Gastroesophageal sphincter (tissue), 4 donors: ENCODE measurements at regions not wholly inside any gene's neighbourhood (a gene's known extent, or its start where the extent isn't known, plus 50 kb on each side); places are given as distances from the start of the nearest gene placed in this dataset.

Experiments used
- ATAC-seq: fragments of 150-250 bp; one replicate; pipeline ENCODE4 v1.9.1; 2016; ENCODE audit warnings: mild to moderate bottlenecking, moderate library complexity
- H3K27ac ChIP-seq, 4 donors: fragments of 200-600 bp; sonication (generic) in 3 of 4; 1 replicate in 3 of 4; 2 replicates in 1 of 4; pipeline ENCODE4 v1.5.1; 2016 to 2019
- H3K27me3 ChIP-seq: fragments of 200-600 bp; sonication (generic); one replicate; pipeline ENCODE4 v1.5.1; 2019
- H3K36me3 ChIP-seq, 2 donors: fragments of 200-600 bp; sonication (generic); one replicate each; pipeline ENCODE4 v1.5.1; 2019; ENCODE audit warnings: control low read depth in 1 of 2
- H3K4me1 ChIP-seq, 3 donors: fragments of 200-600 bp; sonication (generic); 1 replicate in 2 of 3; 2 replicates in 1 of 3; pipeline ENCODE4 v1.5.1; 2016 to 2019; ENCODE audit warnings: control low read depth in 2 of 3
- H3K4me3 ChIP-seq, 2 donors: fragments of 200-600 bp; sonication (generic); one replicate each; pipeline ENCODE4 v1.5.1; 2019; ENCODE audit warnings: mild to moderate bottlenecking in 1 of 2, moderate library complexity in 1 of 2
- H3K9me3 ChIP-seq, 3 donors: fragments of 200-600 bp; sonication (generic); one replicate each; pipeline ENCODE4 v1.5.1; 2017 to 2019; ENCODE audit warnings: control low read depth in 2 of 3
- EP300 ChIP-seq: sonication (generic); formaldehyde crosslinking; IDR thresholded peaks from one replicate; pipeline ENCODE4 v1.6.1; 2017; ENCODE audit warnings: antibody characterized with exemption, mild to moderate bottlenecking
- POLR2A ChIP-seq, 2 donors: fragments of 450-650 bp; IDR thresholded peaks; one replicate each; pipeline ENCODE4 v1.6.1; 2017; ENCODE audit warnings: antibody characterized with exemption in 2 of 2, mild to moderate bottlenecking in 2 of 2, moderate library complexity in 1 of 2
- POLR2AphosphoS5 ChIP-seq: sonication (generic); formaldehyde crosslinking; IDR thresholded peaks from one replicate; pipeline ENCODE4 v1.6.1; 2017; ENCODE audit warnings: antibody characterized with exemption
- WGBS, 2 donors: methylation state at CpG; one replicate each; pipeline ENCODE4 v1.1.5; 2018; ENCODE audit warnings: low coverage in 1 of 2; 5-methylcytosine and 5-hydroxymethylcytosine counted together
- TF ChIP-seq, protein P1 (sequence below), 4 experiments: fragments of 200-600 bp in 2 of 4; fragments of 450-650 bp in 2 of 4; sonication (generic) in 1 of 4; IDR thresholded peaks; one replicate each; pipeline ENCODE4 v1.5.1; 2017 to 2019; ENCODE audit warnings: antibody characterized with exemption in 4 of 4, mild to moderate bottlenecking in 2 of 4, moderate library complexity in 2 of 4

DNA sequence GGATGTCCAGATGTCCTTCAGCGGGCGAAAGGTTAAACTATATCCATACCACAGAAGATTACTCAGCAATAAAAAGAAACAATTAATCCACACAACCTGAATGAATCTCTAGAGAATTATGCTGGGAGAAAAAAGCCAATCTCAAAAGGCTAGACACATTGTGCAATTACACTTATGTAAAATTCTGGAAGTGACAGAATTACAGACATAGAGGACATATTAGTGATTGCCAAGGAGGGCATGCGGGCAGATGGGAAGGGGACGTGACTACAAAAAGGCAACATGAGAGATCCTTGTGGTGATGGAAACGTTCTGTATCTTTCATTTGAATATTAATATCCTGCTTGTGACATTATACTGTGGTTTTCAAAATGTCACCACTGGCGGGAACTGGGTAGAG, 103.5 kb upstream of the BMAL1 start:
- no peaks in the 10 kb centered on the region for H3K36me3 ChIP-seq
- H3K27ac ChIP-seq: no peak overlapping the region
- no peak for TF ChIP-seq POLR2A (IDR thresholded peaks at IDR 0.05)
- no peak for TF ChIP-seq EP300
- TF ChIP-seq, protein P1, sequence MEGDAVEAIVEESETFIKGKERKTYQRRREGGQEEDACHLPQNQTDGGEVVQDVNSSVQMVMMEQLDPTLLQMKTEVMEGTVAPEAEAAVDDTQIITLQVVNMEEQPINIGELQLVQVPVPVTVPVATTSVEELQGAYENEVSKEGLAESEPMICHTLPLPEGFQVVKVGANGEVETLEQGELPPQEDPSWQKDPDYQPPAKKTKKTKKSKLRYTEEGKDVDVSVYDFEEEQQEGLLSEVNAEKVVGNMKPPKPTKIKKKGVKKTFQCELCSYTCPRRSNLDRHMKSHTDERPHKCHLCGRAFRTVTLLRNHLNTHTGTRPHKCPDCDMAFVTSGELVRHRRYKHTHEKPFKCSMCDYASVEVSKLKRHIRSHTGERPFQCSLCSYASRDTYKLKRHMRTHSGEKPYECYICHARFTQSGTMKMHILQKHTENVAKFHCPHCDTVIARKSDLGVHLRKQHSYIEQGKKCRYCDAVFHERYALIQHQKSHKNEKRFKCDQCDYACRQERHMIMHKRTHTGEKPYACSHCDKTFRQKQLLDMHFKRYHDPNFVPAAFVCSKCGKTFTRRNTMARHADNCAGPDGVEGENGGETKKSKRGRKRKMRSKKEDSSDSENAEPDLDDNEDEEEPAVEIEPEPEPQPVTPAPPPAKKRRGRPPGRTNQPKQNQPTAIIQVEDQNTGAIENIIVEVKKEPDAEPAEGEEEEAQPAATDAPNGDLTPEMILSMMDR (IDR thresholded peaks at IDR 0.05): no peak
- TF ChIP-seq POLR2AphosphoS5: no peak
- H3K9me3 ChIP-seq: no peaks in the 10 kb centered on the region
- ATAC-seq: no peak
- WGBS, 2 donors: 66 to 75% methylated on average over 6 of the region's 6 CpGs
- no peak overlapping the region for H3K4me3 ChIP-seq
- H3K4me1 ChIP-seq: no peaks in the 10 kb centered on the region
- H3K27me3 ChIP-seq: peaks cover 8% of the 10 kb centered on the region

DNA sequence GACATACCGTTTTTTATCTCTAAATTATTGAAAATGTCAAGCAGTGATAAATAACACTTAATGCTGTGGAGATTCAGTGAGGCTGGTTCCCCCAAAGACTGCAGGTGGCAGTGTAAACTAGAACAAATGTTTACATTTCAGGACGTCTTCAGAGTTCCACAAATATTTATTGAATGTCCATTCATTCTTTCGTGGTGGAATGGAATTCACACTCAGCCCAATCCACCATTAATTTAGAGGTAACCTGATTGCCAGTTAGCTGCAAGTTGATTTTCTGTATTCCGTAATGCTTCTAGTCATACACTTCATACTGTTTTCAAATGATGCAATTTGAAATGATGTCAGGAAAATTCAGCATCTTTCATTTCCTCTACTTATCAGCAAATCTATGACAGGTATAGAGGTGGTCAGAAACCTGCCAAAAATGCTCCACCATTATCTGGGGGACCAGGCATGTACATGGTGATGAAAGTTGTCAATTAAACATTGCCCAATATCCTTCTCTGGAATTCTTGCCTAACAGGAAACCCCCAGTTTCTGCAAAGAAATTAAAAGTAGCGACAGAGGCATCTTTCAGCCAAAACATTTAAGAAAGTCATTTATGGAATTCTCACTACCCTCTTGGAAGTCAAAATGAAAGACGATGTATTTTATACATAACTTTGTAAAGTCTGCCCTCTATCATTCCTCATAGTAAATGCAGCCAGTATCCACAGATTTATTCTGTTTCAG, 94.3 kb upstream of the BMAL1 start:
- Histone ChIP-seq H3K4me1 (peaks cover 0 to 7% (median 0%) of the 10 kb centered on the region in 3 donors), H3K27ac (no peak overlapping the region), H3K27me3 (no peaks in the 10 kb centered on the region), H3K4me3 (no peak overlapping the region), H3K36me3 (no peaks in the 10 kb centered on the region), H3K9me3 (peaks cover 0 to 12% (median 0%) of the 10 kb centered on the region in 3 donors)
- WGBS, 2 donors: 8 to 12% methylated on average over 6 of the region's 6 CpGs
- ATAC-seq: no peak
- no peak for TF ChIP-seq EP300
- TF ChIP-seq, protein P1 (IDR thresholded peaks at IDR 0.05): peak; percentile 10 to 46 (median 44)

- peaks cover 0 to 7% (median 0%) of the 10 kb centered on the region in 3 donors for H3K4me1 ChIP-seq
- H3K36me3 ChIP-seq: no peaks in the 10 kb centered on the region
- no peak overlapping the region for H3K4me3 ChIP-seq
- TF ChIP-seq POLR2A (IDR thresholded peaks at IDR 0.05) (no peak), POLR2AphosphoS5 (no peak), EP300 (no peak)
- TF ChIP-seq, protein P1 (IDR thresholded peaks at IDR 0.05): no peak
- no peak for ATAC-seq
- H3K27ac ChIP-seq: no peak overlapping the region
- H3K27me3 ChIP-seq: no peaks in the 10 kb centered on the region
- WGBS, 2 donors: 92 to 100% methylated on average over 1 of the region's 1 CpG
- H3K9me3 ChIP-seq: peaks cover 0 to 12% (median 2%) of the 10 kb centered on the region in 3 donors
Measured at GRCh38 chr11:13183826-13184196, 93.8 kb upstream of the BMAL1 start.

DNA sequence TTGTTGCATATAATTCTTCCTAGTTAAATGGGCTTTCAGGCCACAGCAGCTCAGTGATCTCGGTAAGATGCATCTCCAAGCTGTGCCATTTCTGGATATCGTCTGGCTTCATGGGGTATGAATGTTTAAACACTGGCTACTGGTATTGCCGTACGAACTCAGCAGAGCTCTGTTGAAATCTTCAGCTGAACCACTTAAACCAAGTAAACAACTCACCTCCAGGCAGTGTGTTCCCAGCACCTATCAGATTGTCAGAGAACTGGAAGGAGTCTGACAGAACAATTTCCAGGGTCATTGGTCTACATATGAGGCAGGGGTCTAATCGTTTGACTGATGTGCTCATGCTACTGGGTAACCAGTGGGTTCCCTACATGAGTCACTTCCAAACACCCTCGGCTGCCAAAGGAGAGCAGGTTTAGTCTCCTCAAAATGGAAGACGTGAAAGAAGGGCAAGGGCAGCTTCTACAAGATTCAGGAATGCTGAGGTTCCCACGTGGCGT, 93.2 kb upstream of the BMAL1 start:
- 62 to 83% methylated on average over 5 to 9 of the region's 9 CpGs for WGBS, 2 donors

More for the DNA sequence above, 93.2 kb upstream of the BMAL1 start:
- peaks cover 0 to 12% (median 2%) of the 10 kb centered on the region in 3 donors for H3K9me3 ChIP-seq
- no peak overlapping the region for H3K27ac ChIP-seq
- peaks cover 0 to 7% (median 0%) of the 10 kb centered on the region in 3 donors for H3K4me1 ChIP-seq
- TF ChIP-seq EP300 (no peak), POLR2A (IDR thresholded peaks at IDR 0.05) (no peak), POLR2AphosphoS5 (no peak)
- TF ChIP-seq, protein P1 (IDR thresholded peaks at IDR 0.05): no peak
- no peaks in the 10 kb centered on the region for H3K36me3 ChIP-seq
- H3K4me3 ChIP-seq: no peak overlapping the region
- ATAC-seq: no peak
- no peaks in the 10 kb centered on the region for H3K27me3 ChIP-seq
